VCaP (cell line): ENCODE measurements at regions not wholly inside any gene's neighbourhood (a gene's known extent, or its start where the extent isn't known, plus 50 kb on each side); places are given as distances from the start of the nearest gene placed in this dataset.

Experiments used
- H3K27ac ChIP-seq: fragments of 450-650 bp; 2 replicates; pipeline ENCODE4 v1.5.1; 2017
- TF ChIP-seq, protein P1 (sequence below): fragments of 450-650 bp; conservative IDR thresholded peaks from 2 replicates; pipeline ENCODE4 v1.5.1; 2017; ENCODE audit warnings: mild to moderate bottlenecking, moderate library complexity

DNA sequence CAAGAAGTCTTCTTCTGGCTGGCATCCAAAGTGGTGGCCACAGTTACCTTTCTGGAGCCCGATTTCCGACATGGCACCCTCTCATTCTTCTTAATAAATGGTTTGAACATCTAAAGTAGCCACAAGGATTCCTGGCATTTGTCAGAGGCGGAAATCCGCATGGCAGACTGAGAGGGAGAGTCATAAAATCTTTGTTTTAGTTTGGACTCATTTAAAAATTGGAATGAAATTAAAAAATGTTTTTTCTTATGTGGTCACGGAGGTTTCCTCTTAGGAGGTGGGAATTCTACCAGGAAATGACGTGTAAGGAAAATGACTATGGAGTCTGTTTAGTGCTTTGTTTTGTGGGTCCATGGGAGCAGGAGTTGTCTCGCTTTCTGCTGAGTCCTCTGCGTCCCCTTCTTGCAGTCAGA, 133.0 kb upstream of the PTCH1 start:
- no peak overlapping the region for H3K27ac ChIP-seq
- TF ChIP-seq, protein P1, sequence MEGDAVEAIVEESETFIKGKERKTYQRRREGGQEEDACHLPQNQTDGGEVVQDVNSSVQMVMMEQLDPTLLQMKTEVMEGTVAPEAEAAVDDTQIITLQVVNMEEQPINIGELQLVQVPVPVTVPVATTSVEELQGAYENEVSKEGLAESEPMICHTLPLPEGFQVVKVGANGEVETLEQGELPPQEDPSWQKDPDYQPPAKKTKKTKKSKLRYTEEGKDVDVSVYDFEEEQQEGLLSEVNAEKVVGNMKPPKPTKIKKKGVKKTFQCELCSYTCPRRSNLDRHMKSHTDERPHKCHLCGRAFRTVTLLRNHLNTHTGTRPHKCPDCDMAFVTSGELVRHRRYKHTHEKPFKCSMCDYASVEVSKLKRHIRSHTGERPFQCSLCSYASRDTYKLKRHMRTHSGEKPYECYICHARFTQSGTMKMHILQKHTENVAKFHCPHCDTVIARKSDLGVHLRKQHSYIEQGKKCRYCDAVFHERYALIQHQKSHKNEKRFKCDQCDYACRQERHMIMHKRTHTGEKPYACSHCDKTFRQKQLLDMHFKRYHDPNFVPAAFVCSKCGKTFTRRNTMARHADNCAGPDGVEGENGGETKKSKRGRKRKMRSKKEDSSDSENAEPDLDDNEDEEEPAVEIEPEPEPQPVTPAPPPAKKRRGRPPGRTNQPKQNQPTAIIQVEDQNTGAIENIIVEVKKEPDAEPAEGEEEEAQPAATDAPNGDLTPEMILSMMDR, result no peak

DNA sequence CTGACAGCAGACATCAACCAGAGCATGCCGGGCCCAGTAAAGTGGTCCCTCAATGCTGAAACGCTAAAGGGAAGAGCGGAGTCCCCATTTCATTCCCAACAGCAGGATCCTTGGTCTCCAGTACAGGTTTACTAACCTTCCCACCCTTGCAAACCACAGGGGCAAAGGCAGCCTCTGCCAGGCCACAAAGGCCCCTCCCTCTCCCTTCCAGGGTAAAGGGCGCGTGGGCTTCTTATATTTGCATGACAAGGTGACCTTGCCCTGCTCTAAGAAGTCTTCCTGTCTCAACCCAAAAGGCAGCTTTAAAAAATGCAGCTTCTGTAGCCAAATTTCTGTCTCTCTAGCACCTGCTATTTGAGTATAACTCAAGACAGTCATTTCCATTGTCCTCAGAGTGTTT, 131.5 kb upstream of the PTCH1 start:
- TF ChIP-seq, protein P1, result no peak
- no peak overlapping the region for H3K27ac ChIP-seq

DNA sequence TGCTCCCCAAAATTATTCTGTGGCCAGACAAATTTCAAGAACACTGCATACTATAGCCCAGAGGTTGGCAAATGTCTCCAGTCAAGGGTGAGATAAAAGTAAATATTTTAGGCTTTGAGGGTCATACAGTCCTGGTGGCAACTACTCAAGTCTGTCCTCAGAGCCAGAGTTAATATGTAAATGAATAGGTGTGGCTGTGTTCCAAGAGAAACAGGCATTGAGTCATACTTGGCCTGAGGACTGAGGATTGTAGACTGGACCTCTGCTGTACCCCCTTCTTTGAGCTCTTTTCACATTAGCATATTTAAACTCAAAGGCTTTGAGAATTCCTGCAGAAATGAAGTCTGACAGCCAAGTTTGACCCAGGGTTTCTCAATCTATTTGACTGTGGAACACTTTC, 129.2 kb upstream of the PTCH1 start:
- no peak overlapping the region for H3K27ac ChIP-seq
- TF ChIP-seq, protein P1, result no peak

DNA sequence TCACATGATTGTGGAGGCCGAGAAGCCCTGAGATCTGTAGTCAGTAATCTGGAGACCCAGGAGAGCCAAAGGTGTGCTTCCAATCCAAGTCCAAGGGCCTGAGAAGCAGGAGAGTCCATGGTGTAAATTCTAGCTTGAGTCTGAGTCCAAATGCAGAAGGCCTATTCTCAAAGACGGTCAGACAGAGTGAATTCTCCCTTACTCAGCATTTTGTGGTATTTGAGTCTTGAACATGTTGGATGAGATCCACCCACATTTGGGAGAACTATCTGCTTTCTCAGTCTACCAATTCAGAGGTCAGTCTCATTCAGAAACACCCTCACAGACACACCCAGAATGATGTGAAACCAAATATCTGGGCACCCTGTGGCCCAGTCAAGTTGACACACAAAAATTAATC, 128.8 kb upstream of the PTCH1 start:
- H3K27ac ChIP-seq, result no peak overlapping the region
- TF ChIP-seq, protein P1, result no peak

DNA sequence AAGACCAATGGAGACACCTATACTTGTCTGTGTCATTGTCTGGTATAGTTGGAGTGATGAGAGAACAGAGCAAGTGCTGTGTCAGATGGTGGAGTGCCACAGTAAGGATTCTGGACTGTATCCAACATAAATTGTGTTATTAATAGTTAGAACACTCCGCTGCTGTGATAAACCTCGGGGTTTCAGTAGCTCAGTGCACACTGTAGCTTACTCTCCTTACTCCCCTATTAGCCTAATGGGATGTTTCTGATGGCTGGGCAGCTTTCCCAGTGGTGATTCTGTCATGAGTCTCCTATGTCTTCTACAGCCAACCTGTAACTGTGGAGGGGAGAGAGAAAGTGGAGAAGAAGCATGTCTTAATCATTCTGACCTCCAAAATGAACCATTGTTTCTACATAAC, 127.6 kb upstream of the PTCH1 start:
- TF ChIP-seq, protein P1, result no peak
- H3K27ac ChIP-seq, result no peak overlapping the region

DNA sequence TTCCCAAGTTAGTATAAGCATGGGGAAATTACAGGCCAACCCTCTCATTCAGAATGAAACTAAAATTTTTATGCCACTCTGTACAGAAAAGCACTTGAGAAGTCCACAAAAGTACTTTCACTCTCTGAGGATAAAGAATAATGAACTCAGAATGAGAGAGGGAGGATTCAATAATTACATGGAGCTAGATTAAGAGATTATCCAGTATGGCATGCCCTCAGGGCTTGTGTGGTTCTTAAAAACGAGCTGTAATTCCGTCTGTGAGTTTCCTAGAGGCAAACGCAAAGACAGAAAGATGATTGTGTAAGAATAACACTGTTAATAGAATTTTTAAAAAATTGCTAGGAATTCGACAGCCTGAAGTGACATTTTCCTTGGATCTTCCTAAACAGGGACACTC, 126.8 kb upstream of the PTCH1 start:
- TF ChIP-seq, protein P1, result no peak
- no peak overlapping the region for H3K27ac ChIP-seq

DNA sequence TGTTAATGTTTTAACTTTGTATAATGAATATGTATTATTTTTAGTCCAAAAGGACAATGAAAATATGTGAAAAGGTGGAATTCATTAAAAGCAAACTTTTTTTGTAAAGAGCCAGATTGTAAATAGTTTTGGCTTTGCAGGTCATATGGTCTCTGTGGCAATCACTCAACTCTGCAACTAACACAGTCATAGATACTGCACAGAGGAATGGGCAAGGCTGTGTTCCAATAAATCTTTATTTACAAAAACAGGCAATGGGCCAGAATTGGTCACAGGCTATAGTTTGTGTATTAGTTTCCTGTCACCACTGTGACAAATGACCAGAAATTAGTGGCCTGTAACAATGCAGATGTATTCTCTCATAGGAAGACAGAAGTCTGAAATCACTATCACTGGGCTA, 125.4 kb upstream of the PTCH1 start:
- TF ChIP-seq, protein P1, result no peak
- H3K27ac ChIP-seq, result no peak overlapping the region

DNA sequence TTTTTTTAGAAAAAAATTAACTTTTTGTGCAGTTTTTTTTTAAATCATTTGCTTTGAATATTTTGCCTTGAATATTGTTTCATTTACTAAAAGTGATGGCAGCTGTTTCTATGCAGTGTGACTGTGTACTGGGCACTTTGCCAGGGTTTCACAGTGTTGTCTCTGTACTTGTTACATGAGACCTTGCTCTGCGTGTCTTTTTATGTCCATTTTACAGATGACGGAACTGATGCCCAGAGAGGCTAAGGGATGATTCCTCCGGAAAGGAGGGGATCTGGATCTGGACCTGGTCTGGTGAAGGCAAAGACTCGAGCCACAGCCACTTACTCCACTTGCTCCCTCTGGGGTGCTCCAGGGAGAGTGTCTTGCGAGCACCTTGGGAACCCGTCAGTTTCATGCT, 124.8 kb upstream of the PTCH1 start:
- H3K27ac ChIP-seq, result no peak overlapping the region
- TF ChIP-seq, protein P1, result no peak
